Memory B cell (primary cell): ENCODE measurements at regions not wholly inside any gene's neighbourhood (a gene's known extent, or its start where the extent isn't known, plus 50 kb on each side); places are given as distances from the start of the nearest gene placed in this dataset.

Source experiments
- ATAC-seq: fragments of 150-1000 bp; cut with Tn5 transposase; 2 replicates; pipeline ENCODE4 v1.10.0; 2021; ENCODE audit warnings: low read depth, mild to moderate bottlenecking, moderate library complexity
- DNase-seq, 2 donors: peaks; one replicate each; pipeline ENCODE4 v3.0.0; 2022; ENCODE audit warnings: low spot score in 2 of 2
- H3K27ac Mint-ChIP-seq: one replicate; pipeline ENCODE4 v1.8.0; 2022; ENCODE audit warnings: mild to moderate bottlenecking, moderate library complexity, mixed read lengths
- H3K27me3 Mint-ChIP-seq: one replicate; pipeline ENCODE4 v1.8.0; 2022; ENCODE audit warnings: mixed read lengths
- H3K36me3 Mint-ChIP-seq: one replicate; pipeline ENCODE4 v1.8.0; 2022; ENCODE audit warnings: mild to moderate bottlenecking, mixed read lengths
- H3K4me1 Mint-ChIP-seq: one replicate; pipeline ENCODE4 v1.8.0; 2022; ENCODE audit warnings: mixed read lengths
- H3K4me3 Mint-ChIP-seq: one replicate; pipeline ENCODE4 v1.8.0; 2022; ENCODE audit warnings: mild to moderate bottlenecking, moderate library complexity, mixed read lengths
- H3K9me3 Mint-ChIP-seq: one replicate; pipeline ENCODE4 v1.8.0; 2022; ENCODE audit warnings: mixed read lengths

- Mint-ChIP-seq H3K36me3 (no peaks in the 10 kb centered on the region), H3K4me3 (no peak overlapping the region), H3K9me3 (peaks cover 2% of the 10 kb centered on the region), H3K27ac (no peak overlapping the region), H3K27me3 (peaks cover 4% of the 10 kb centered on the region), H3K4me1 (no peaks in the 10 kb centered on the region)
- DNase-seq (no peak), ATAC-seq (no peak)
Measured at GRCh38 chr5:156124708-156125107, 202.3 kb upstream of the SGCD start.

- no peak overlapping the region for H3K27ac Mint-ChIP-seq
- DNase-seq (no peak), ATAC-seq (no peak)
- H3K4me1 Mint-ChIP-seq: no peaks in the 10 kb centered on the region
- no peaks in the 10 kb centered on the region for H3K36me3 Mint-ChIP-seq
- H3K4me3 Mint-ChIP-seq: no peak overlapping the region
- peaks cover 1% of the 10 kb centered on the region for H3K27me3 Mint-ChIP-seq
- H3K9me3 Mint-ChIP-seq: peaks cover 2% of the 10 kb centered on the region
Measured at GRCh38 chr5:156125118-156125517, 201.8 kb upstream of the SGCD start.

GRCh38 chr5:156126716-156127115 lies 200.2 kb upstream of the SGCD start:
- Mint-ChIP-seq H3K4me1 (no peaks in the 10 kb centered on the region), H3K9me3 (peaks cover 4% of the 10 kb centered on the region), H3K27me3 (no peaks in the 10 kb centered on the region), H3K4me3 (no peak overlapping the region), H3K36me3 (no peaks in the 10 kb centered on the region), H3K27ac (no peak overlapping the region)
- DNase-seq (no peak), ATAC-seq (no peak)

GRCh38 chr5:156128026-156128425 lies 198.9 kb upstream of the SGCD start:
- DNase-seq: no peak
- H3K36me3 Mint-ChIP-seq: no peaks in the 10 kb centered on the region
- no peak for ATAC-seq
- peaks cover 4% of the 10 kb centered on the region for H3K9me3 Mint-ChIP-seq
- H3K4me1 Mint-ChIP-seq: no peaks in the 10 kb centered on the region
- H3K27ac Mint-ChIP-seq: no peak overlapping the region
- H3K4me3 Mint-ChIP-seq: no peak overlapping the region
- H3K27me3 Mint-ChIP-seq: no peaks in the 10 kb centered on the region

GRCh38 chr5:156134216-156134615 lies 192.7 kb upstream of the SGCD start:
- ATAC-seq (no peak), DNase-seq (no peak)
- peaks cover 4% of the 10 kb centered on the region for H3K9me3 Mint-ChIP-seq
- H3K4me1 Mint-ChIP-seq: no peaks in the 10 kb centered on the region
- no peak overlapping the region for H3K4me3 Mint-ChIP-seq
- peaks cover 2% of the 10 kb centered on the region for H3K27me3 Mint-ChIP-seq
- no peaks in the 10 kb centered on the region for H3K36me3 Mint-ChIP-seq
- H3K27ac Mint-ChIP-seq: no peak overlapping the region

- Mint-ChIP-seq H3K27ac (no peak overlapping the region), H3K9me3 (no peaks in the 10 kb centered on the region), H3K27me3 (peaks cover 2% of the 10 kb centered on the region), H3K4me1 (no peaks in the 10 kb centered on the region), H3K36me3 (no peaks in the 10 kb centered on the region), H3K4me3 (no peak overlapping the region)
- ATAC-seq (no peak), DNase-seq (no peak)
Measured at GRCh38 chr5:156135531-156135930, 191.4 kb upstream of the SGCD start.

GRCh38 chr5:156137071-156137869 lies 189.7 kb upstream of the SGCD start:
- Mint-ChIP-seq H3K27ac (no peak overlapping the region), H3K4me3 (no peak overlapping the region), H3K27me3 (peaks cover 2% of the 10 kb centered on the region), H3K4me1 (no peaks in the 10 kb centered on the region), H3K9me3 (peaks cover 1% of the 10 kb centered on the region), H3K36me3 (no peaks in the 10 kb centered on the region)
- ATAC-seq (no peak), DNase-seq (no peak)

- H3K4me1 Mint-ChIP-seq: no peaks in the 10 kb centered on the region
- H3K27me3 Mint-ChIP-seq: no peaks in the 10 kb centered on the region
- H3K9me3 Mint-ChIP-seq: peaks cover 4% of the 10 kb centered on the region
- no peaks in the 10 kb centered on the region for H3K36me3 Mint-ChIP-seq
- DNase-seq (no peak), ATAC-seq (no peak)
- no peak overlapping the region for H3K4me3 Mint-ChIP-seq
- no peak overlapping the region for H3K27ac Mint-ChIP-seq
Measured at GRCh38 chr5:156142867-156143266, 184.1 kb upstream of the SGCD start.

GRCh38 chr5:156147261-156147943 lies 179.6 kb upstream of the SGCD start:
- Mint-ChIP-seq H3K27ac (no peak overlapping the region), H3K4me1 (no peaks in the 10 kb centered on the region), H3K9me3 (peaks cover 2% of the 10 kb centered on the region), H3K4me3 (no peak overlapping the region), H3K27me3 (no peaks in the 10 kb centered on the region), H3K36me3 (no peaks in the 10 kb centered on the region)
- DNase-seq: no peak
- no peak for ATAC-seq

- H3K4me3 Mint-ChIP-seq: no peak overlapping the region
- ATAC-seq: no peak
Measured at GRCh38 chr5:156147944-156148285, 179.0 kb upstream of the SGCD start.

GRCh38 chr5:156148301-156148700 lies 178.7 kb upstream of the SGCD start:
- H3K4me1 Mint-ChIP-seq: no peaks in the 10 kb centered on the region
- no peaks in the 10 kb centered on the region for H3K27me3 Mint-ChIP-seq
- DNase-seq: no peak
- H3K9me3 Mint-ChIP-seq: no peaks in the 10 kb centered on the region
- H3K4me3 Mint-ChIP-seq: no peak overlapping the region
- no peak for ATAC-seq
- H3K27ac Mint-ChIP-seq: no peak overlapping the region
- no peaks in the 10 kb centered on the region for H3K36me3 Mint-ChIP-seq

More at GRCh38 chr5:156147944-156148285, 179.0 kb upstream of the SGCD start:
- H3K27me3 Mint-ChIP-seq: no peaks in the 10 kb centered on the region
- H3K4me1 Mint-ChIP-seq: no peaks in the 10 kb centered on the region
- no peaks in the 10 kb centered on the region for H3K9me3 Mint-ChIP-seq
- no peak overlapping the region for H3K27ac Mint-ChIP-seq
- H3K36me3 Mint-ChIP-seq: no peaks in the 10 kb centered on the region
- no peak for DNase-seq

GRCh38 chr5:156149213-156149612 lies 177.8 kb upstream of the SGCD start:
- Mint-ChIP-seq H3K27ac (no peak overlapping the region), H3K4me3 (no peak overlapping the region), H3K4me1 (no peaks in the 10 kb centered on the region), H3K27me3 (no peaks in the 10 kb centered on the region), H3K9me3 (no peaks in the 10 kb centered on the region), H3K36me3 (no peaks in the 10 kb centered on the region)
- ATAC-seq (no peak), DNase-seq (no peak)

GRCh38 chr5:156153602-156154001 lies 173.4 kb upstream of the SGCD start:
- ATAC-seq: no peak
- H3K36me3 Mint-ChIP-seq: no peaks in the 10 kb centered on the region

GRCh38 chr5:156154757-156155156 lies 172.2 kb upstream of the SGCD start:
- Mint-ChIP-seq H3K9me3 (no peaks in the 10 kb centered on the region), H3K27me3 (no peaks in the 10 kb centered on the region), H3K27ac (no peak overlapping the region), H3K36me3 (no peaks in the 10 kb centered on the region), H3K4me1 (no peaks in the 10 kb centered on the region), H3K4me3 (no peak overlapping the region)
- ATAC-seq (no peak), DNase-seq (no peak)

More at GRCh38 chr5:156153602-156154001, 173.4 kb upstream of the SGCD start:
- no peak for DNase-seq
- no peaks in the 10 kb centered on the region for H3K4me1 Mint-ChIP-seq
- no peaks in the 10 kb centered on the region for H3K27me3 Mint-ChIP-seq
- no peak overlapping the region for H3K4me3 Mint-ChIP-seq
- no peaks in the 10 kb centered on the region for H3K9me3 Mint-ChIP-seq
- H3K27ac Mint-ChIP-seq: no peak overlapping the region

- no peak for ATAC-seq
Measured at GRCh38 chr5:156155598-156155997, 171.4 kb upstream of the SGCD start.

More at GRCh38 chr5:156155598-156155997, 171.4 kb upstream of the SGCD start:
- DNase-seq: no peak
- no peaks in the 10 kb centered on the region for H3K36me3 Mint-ChIP-seq
- no peaks in the 10 kb centered on the region for H3K27me3 Mint-ChIP-seq
- no peak overlapping the region for H3K4me3 Mint-ChIP-seq
- no peak overlapping the region for H3K27ac Mint-ChIP-seq
- no peaks in the 10 kb centered on the region for H3K9me3 Mint-ChIP-seq
- H3K4me1 Mint-ChIP-seq: no peaks in the 10 kb centered on the region
